Stimulated activated CD4-positive, alpha-beta T cell treated with anti-CD3 and anti-CD28 coated beads, TNF-alpha, amount 100 ng/mL, for 1 hour (primary cell): ENCODE measurements at regions not wholly inside any gene's neighbourhood (a gene's known extent, or its start where the extent isn't known, plus 50 kb on each side); places are given as distances from the start of the nearest gene placed in this dataset.
"Not testable (repeated sequence)": the region's sequence is repeated elsewhere in the genome, so short reads cannot be mapped to it uniquely, and the experiment has no call there.

Source experiments
- DNase-seq, 3 donors: peaks; one replicate each; pipeline ENCODE4 v3.0.0-alpha.2; 2020; ENCODE audit warnings: low read depth in 3 of 3, low spot score in 1 of 3

DNA sequence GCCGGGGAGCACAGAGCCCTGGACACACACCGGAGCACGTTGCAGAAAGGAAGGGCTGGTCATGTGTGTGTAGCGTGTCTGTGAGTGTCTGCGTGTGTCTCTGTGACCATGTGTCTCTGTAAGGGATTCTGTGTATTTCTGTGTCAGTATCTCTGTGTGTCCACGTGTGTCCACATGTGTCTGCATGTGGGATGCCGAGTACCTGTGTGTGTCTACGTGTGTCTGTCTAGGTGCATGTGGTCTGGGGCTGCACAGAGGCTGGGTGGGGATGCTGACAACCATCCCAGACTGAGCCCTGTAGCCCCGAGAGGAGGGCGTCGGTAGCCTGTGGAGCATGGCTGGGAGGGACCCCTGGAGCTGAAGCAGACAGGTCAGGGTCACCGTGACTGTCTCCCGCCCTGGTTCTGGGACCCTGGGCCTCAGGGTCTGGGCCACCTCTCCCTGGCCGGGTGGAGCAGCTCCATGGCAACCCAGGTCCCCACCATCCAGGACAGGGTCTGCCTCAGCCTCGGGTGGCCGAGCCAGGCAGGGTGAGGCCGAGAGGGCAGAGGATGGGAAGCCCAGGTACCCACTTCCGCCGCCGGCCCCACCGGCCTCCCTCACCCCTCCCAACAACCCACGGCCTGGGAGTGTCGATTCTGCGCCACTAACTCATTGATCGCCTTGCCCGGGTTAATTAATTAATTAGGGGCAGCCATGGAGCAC is 122.7 kb downstream of the FAM53A start:
- no peak for DNase-seq

- no peak for DNase-seq
Observed at GRCh38 chr4:1559896-1560650, 124.0 kb downstream of the FAM53A start.

DNA sequence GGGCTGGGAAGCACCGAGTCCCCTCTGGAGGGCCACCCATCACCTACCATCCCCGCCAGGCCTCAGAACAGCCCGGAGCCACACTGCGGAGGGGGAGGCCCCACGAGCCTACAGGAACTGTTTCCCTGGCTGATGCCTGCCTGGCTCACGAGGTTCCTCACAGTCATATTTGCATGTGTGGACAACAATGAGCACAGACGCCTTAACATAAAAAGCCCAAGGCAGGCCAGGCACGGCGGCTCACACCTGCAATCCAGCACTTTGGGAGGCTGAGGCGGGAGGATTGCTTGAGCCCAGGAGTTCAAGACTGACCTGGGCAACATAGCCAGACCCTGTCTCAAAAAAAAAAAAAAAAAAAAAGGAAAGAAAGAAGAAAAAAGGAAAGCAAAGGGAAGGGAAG is 125.9 kb downstream of the FAM53A start:
- DNase-seq: no peak

DNA sequence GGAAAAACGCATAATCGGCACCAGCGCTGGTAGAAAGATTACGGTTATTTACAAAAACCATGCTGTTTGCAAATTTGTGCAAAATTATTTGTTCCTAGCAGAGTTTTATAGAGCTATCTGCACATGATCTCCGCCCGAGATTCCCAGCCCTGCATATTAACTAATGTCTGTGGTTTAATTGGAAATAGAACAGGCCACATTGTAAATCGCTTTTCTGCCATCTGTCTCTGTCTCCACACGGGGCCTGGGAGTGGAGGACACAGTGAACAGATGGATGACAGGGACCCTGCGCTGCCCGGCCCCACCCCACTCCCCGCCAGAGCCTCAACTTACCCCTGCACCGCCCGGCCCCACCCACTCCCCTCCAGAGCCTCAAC is 126.9 kb downstream of the FAM53A start:
- no peak for DNase-seq

- DNase-seq: no peak
Observed at GRCh38 chr4:1556541-1557220, 127.4 kb downstream of the FAM53A start.

- no peak for DNase-seq
Observed at GRCh38 chr4:1554876-1555265, 129.2 kb downstream of the FAM53A start.

DNA sequence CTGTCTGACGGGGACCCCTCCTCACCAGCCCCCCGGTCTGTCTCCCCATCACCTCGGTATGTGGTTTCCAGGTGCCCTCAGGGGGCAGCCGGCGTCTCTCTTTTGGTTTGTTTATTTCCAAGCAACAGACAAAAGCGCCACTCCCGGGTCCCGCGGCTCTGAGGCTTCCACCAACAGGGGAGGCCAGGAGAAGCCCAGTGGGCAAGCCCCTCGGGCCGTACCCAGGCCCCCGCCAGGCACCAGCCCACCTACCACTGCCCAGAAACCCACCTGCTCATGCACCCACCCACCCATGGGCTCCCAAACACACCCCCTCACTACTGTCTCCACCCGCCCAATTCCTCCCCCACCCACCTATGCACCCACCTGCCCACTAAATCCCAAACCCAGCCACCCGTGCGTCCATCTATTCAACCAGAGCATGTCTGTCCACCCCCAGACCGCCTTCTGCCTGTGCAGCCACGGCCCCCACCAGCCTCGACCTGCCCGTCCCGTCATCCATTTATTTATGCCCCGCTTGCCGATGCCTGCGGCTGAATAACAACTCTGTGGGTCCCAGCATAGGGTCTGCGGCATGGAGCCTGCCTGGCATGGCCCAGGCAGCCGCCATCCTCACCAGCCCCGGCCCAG is 129.8 kb downstream of the FAM53A start:
- DNase-seq: no peak

DNA sequence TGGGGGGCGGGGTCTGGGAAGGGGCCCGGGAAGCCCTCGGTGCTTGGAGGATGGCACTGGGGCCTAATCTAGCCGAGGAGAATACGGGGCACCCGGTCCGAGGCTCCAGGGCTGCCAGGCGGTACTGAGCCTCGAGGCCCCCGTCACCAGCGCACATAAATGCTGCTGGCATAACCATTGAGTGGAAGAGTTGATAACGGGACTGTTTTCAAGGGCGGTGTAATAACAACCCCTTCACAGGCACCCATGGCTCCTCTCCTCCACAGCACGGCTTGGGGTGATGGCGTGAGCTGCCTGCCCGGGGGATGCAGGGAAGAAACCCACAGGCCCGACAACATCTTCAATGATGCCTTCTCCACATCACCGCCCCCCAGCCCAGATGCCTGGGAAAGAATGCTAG is 130.7 kb downstream of the FAM53A start:
- no peak for DNase-seq

GRCh38 chr4:1552451-1552850 is 131.7 kb downstream of the FAM53A start:
- no peak for DNase-seq

DNA sequence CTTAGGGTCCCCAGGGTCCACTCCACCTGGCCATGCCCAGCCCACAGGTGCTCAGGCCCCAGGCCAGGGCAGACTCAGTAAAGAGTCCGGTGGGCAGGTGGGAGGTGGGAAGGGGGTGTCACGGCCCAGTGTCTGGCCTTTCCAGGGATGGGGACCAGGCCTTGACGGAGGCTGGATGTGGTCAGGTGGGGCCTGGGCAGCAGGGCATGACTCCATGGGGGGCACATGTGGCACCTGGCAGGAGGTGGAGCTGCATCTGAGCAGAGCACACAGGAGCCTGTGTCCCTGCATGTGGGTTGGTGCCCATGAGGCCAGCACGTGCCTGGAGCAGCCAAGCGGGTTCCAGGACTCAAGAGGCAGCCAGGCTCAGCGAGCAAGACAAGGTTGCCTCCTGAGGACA is 132.9 kb downstream of the FAM53A start:
- no peak for DNase-seq

DNA sequence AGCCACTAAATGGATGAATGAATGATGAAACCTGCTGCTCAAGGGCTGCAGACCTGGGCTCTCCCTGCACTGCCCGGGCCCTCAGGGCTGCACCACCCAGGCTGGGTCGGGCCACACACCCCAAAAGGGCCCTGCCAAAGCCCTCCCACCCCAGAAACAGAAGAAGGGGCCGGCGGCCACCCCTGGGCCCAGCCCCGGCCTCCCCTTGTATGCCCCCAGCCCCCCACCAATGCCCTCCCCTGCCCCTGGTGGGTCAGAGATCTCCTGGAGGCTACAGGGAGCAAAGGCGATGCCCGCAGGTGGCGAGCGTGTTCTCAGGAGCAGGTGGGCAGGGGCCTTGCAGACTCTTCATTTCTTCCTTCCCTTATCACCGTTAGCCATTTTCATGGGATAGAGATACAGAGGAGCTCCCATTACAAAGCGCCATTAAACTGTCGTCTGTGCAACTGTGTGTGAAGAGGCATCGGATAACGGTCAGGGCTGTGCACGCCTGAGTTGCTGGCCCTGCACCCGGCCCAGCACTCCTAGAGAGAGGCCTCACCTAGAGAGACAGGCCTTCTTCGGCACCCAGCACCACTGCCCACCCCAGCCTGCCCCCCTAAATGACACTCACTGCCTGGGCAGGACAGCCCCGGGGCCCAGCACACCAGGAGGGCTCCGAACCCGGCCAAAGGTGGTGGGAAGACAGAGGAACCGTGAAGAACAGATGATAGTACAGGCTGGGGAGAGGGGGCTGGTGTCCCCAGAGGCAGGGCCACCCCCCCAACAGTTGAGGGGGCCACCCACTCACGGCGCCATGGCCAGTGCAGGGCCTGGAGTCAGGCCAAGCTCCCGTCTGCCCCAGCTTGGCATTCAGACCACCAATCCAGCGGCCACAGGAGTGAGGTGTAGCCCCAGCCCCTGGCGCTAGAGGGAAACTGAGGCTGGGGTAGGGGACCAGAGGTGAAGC is 133.7 kb downstream of the FAM53A start:
- no peak for DNase-seq

DNA sequence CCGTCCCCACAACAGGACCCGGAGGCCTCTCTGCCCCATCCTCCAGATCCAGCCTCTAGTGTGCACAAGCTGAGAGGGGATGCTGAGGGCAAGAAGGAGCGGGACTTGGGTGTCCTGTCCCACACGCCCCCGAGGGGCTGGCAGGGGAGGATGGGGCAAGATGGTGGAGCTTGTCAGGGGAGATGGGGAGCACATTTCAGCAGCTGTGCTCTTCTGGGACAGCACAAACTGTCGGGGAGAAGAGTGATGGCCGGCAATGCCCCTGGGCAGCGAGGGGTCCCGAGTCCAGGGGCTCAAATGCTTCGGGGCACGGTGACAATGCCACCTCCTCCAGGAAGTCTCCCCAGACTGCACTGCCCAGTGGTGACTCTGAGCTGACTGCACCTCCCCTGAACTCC is 134.5 kb downstream of the FAM53A start:
- no peak for DNase-seq

DNA sequence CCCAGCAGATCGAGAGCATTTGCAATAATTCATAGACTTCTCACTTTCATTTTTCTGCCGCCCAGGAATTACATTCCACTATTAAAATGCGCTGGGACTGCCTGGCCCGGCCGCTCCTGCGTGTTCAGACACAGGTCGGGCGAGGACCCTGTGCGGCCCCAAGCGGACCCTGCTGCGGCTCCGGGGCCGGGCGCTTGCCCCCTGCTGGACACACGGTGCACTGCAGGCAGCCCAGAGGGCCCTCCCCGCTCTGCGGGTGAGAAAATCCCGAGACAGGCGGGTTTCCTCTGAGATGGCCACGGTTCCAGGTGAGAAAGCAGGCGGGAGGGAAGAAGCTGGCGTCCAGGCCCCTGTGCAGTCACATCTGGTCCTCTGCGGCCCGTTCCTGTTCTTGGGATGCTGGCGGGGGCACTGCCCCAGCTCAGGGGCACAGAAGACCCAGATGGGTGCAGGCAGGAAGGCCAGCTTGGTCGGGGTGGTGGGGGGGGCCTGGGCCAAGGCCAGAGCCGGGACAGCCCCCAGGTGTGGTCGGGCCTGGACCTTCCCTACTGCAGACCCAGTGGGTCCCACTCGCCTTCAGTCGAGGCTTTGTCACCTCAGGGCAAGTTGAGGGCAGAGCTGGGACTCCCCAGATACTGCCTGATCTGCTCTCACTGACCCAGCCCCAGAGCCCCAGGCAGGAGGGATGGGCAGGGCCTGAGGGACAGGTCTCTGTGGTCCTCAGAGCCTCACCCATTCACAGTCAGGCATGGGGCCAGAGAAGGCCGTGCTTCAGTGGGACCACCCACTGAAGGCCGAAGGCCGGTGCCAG is 135.1 kb downstream of the FAM53A start:
- DNase-seq: peak; percentile 18 to 59 (median 39)

- DNase-seq: no peak
Observed at GRCh38 chr4:1547856-1548826, 136.0 kb downstream of the FAM53A start.

DNA sequence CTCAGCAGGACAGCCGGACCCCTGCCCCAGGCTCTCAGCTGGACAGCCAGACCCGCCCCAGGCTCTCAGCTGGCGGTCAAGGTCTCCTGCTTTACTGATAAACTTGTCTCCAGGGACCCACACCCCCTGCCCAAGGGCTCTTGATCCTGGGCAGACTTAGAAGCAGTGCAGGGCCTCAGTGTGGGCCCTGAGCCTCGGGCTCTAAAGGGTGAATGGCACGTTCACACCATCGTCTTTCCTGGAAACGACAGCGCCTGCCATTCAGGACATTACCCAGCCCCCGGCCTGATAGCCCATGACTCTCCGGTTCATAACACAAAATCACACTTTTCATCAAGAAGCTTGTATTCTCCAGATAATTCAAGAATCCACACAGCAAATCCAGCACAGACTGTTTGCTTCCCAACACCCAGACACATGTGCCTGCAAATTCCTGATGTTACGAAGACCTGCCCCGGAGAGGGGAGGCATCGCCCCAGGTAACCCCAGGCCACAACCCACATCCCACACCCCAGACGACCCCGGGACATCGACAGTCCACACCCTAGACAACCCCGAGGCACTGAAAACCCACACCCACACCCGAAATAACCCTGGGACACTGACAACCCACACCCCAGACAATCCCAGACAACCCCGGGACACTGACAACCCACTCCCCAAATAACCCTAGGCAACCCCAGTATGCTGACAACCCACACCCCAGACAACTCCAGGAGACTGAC is 136.8 kb downstream of the FAM53A start:
- no peak for DNase-seq

- no peak for DNase-seq
Observed at GRCh38 chr4:1544861-1545281, 138.6 kb upstream of the NKX1-1 start.

DNA sequence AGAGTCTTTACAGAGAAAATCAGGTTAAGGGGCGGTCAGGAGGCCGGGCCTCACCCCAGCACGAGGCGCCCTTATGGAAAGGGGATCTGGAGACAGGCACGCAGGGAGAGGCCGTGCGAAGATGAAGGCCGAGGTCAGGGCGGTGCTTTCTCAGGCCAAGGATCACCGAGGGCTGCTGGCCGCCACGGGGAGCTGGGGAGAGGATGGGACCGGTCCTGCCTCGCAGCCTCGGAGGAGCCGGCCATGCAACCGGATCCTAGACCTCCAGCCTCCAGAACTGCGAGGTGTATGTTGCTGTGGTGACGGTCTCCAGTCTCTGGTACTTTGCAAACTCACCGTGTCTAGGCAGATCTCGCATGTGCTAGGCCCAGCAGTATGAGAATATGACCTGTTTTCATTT is 138.2 kb upstream of the NKX1-1 start:
- DNase-seq: not testable (repeated sequence)

DNA sequence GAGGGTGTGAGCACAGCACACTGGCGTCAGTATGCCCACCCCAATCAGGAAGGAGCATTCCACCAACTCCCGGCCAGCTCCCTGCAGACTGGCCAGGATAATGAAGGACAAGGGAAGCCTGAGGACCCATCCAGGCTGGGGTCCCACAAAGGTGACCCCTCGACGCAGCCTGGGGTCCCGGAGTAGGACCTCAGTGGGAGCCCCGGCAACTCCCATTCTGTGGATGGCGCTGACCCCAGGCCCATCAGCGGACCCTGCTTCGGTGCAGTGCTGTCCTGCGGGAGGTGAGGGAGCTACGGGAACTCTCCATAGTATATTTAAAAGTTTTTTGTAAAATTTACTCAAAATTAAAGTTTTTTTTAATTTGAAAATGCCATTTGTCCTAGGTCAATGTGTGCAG is 137.7 kb upstream of the NKX1-1 start:
- DNase-seq: no peak
